Activated CD4-positive, alpha-beta T cell treated with anti-CD3 and anti-CD28 coated beads, Interleukin-2, Interleukin-4, amounts not matched to agents 100 ng/mL and 50 ng/mL, durations not matched to agents 16 hours and 8 hours (primary cell): ENCODE measurements at regions not wholly inside any gene's neighbourhood (a gene's known extent, or its start where the extent isn't known, plus 50 kb on each side); places are given as distances from the start of the nearest gene placed in this dataset.

ENCODE experiments used
- DNase-seq: peaks from one replicate; pipeline ENCODE4 v3.0.0-alpha.2; 2020; ENCODE audit warnings: low spot score

DNA sequence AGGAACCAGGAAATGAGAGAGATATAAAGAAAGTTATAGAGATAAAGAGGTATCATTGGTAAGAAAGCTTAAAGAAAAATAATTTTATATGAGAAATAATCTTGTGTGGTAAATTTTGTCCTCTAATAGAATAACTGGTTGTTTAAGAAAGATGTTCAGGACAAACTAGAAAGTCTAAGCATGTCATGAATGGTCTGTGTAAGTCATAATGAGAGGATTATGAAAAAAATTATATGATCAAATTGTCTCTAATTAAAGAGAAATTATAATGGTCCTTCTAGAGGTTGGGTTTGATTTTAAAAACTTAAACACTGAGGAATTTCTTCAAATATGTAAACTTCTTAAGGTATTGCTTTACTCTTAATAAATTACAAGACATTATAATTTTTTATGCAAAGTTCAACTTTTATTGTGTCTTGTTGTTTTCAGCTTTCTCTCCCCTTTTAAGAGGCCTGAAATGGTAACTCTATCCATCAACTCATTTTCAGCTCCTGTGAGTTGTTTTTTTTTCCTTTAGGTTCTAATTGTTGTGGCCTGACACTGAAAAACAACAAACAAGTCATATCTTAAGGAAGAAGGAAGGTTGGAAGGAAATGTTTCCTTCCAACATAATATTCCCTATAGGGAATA, 88.2 kb upstream of the CNOT2 start:
- no peak for DNase-seq

DNA sequence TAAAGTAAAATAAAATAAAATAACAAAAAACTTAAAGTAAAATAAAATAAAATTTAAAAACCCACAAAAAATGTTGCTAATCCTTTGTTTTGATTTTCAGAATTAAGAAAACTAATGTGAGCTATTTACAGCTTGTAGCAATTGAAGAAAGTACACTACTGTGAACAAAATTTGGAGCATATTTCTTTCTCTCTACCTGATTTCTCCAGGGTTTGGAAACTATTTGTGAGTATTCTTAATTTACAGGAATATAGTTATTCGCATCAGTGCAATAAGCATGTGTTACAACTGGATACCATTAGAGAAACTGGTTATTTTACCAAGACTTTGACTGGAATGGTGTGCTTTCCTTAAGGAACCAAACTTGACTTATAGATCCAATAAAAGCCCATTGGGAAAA, 86.1 kb upstream of the CNOT2 start:
- DNase-seq = no peak

DNA sequence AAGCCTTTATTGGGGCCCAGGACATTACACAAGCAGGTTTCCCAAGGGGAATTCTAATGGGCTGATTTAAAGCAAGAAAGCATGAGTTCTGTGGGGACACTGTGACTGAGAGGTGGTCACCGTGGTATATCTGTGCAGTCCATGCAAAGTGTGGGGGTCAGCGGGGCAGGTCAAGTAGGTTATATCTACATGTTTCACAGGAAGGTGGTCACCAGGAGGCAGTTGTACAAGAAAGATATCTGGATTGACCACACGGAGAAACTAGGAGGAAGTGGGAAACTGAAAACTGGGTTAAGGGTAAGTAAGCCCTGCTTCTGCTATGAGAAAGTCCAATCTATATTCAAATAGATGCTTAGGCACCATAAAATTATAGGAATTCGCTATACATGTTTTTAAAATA, 77.8 kb upstream of the CNOT2 start:
- no peak for DNase-seq

DNA sequence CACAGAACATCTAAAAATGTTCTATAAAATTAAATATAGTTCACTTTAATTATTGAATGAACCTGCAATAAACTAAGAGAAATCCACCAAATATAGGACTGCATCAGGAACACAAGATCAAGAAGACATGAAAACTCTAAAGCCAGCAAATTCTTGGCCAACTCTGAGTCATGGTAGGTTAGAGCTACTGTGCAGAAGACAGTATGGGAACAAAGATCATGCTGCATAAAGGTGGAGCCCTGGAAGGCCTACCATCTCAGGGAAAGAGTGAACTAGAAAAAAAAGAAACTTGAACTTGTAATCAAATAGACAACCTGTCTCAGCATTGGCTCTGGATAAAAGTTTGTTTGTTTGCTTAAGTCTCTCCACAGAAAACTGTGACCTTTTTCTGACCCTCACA, 66.9 kb upstream of the CNOT2 start:
- DNase-seq = no peak

DNA sequence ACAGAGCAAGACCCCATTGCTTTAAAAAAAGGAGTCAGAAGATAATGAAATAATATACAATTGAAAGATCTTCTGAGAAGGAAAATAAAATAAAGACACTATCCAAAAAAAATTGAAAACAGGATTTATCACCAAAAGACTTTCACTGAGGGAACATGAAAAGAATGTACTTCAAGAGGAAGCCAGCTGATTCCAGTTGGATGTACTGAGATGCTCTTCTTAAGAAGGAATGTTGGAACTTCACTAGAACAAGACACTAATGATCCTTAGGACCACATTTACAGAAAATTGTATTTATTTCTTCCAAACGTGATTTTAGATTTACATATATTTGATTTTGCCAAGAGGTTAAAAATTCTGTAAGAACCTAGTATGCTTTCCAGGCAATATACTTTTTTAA, 65.6 kb upstream of the CNOT2 start:
- DNase-seq = no peak

DNA sequence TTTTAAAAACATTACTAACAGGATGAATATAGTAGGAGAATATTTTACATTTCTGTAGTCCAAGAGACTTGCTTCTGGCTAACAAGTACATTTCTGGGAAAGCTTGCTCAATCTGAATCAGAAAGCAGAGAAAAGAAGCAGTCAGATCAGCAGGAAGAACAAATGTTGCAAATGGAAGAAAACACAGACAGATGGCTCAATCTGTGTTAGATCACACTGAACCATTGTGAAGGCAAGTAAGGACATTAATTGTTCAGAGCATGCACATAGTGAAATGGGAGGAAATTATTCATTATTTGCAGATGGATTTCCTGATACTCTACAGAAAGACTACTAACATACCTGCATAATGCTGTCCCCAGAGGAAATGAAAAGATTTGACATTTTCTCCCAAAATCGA, 65.2 kb upstream of the CNOT2 start:
- DNase-seq = no peak

DNA sequence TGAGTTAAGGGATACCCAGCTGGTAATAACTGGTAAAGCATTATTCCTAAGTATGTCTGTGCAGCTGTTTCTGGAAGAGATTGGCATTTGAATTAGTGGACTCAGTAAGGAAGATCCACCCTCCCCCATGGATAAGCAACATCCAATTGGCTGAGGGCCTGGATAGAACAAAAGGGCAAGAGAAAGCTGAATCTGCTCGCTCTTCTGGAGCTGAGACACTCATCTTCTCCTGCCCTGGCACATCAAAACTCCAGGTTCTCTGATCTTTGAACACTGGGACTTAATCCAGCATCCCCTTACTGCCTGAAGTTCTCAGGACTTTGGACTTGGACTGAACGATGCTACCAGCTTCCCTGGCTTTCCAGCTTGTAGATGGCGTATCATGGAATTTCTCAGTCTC, 63.1 kb upstream of the CNOT2 start:
- DNase-seq = no peak

DNA sequence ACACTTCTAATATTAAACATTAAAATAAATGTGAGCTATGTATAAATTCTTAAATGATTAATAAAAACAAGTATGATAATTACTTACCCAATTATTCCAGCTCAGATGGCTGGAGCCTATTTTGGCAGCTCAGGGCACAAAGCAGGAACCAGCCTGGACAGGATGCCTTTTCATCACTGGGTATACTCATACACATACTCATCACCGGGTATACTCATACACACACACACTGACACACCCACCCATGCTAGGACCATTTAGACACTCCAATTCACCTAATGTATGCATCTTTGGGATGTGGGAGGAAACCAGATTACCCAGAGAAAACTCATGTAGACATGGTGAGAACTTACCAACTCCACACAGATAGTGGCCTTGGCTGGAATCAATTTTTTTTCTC, 57.9 kb upstream of the CNOT2 start:
- DNase-seq = no peak

DNA sequence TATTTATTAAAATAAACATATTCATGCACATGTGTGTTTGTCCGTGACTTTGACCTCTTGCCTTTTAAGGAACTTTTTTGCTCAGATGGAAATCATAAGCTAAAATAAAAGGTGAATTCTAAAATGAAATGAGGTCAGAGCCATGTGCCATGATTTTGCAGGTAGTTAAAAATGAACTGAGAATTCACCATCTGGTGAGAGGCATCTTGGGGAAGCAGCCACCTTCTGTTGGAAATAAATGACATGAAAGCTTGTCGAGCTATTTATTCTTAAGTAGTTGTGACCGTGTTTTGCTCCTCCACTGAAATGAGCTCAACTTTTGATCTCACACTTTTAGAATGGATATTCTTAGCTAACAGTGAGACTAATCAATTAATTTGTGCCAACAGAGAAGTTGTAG, 56.8 kb upstream of the CNOT2 start:
- no peak for DNase-seq

DNA sequence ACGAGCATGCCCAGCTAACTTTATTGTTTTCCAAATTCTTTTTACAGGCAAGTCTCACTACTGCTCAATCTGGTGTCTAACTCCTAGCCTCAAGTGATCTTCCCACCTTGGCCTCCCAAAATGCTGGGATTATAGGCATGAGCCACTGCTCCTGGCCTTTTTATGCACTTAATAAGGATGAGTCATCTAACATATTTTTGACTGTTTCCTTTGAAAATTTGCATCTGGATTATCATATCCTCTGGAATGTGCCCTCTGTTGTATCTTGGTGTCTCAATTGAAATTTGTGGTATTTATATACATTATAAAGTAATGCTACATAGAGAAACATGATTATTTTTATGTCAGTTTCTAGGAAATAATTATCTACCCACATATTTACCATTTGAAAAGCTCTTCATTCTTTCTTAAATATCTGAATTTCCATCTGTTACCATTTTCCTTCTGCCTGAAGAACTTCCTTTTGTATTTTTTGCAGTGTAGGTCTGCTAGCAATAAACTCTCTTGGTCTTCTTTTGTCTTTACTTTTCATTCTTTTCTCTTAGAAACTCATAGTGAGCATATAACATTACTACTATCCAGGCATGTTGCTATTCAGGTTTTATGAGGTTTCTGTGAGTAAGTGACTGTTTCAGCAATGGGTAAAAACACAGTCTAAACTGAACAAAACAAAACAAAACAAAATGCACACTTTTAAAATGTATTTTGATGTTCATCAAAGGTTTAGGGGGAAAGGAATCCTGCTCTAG, 52.8 kb upstream of the CNOT2 start:
- no peak for DNase-seq
